HepG2 (cell line): ENCODE measurements at regions not wholly inside any gene's neighbourhood (a gene's known extent, or its start where the extent isn't known, plus 50 kb on each side); places are given as distances from the start of the nearest gene placed in this dataset.

Source experiments
- ATAC-seq: fragments of 200-7000 bp; cut with Tn5 transposase; 3 replicates; pipeline ENCODE4 v1.9.1; 2020; ENCODE audit warnings: mild to moderate bottlenecking, moderate library complexity
- BruUV-seq: library from RNA; stranded (reverse); fragments of 400-500 nt; replicated peaks from 2 replicates; lab custom pipeline; 2021; lab: Mats Ljungman, UMichigan
- CTCF ChIA-PET: fragments of 300-600 bp; formaldehyde crosslinking; extraction: SDS; loops from one replicate; lab custom pipeline; 2021; ENCODE audit warnings: low total read pairs, inconsistent platforms, low intra/inter-chr PET ratio; lab: Yijun Ruan, JAX
- POLR2A ChIA-PET: fragments of 350-600 bp; sonication (Branson Sonifier 250); formaldehyde crosslinking; loops from one replicate; lab custom pipeline; 2020; ENCODE audit warnings: antibody characterized with exemption, inconsistent platforms; lab: Yijun Ruan, JAX
- DNase-seq: peaks from one replicate; pipeline ENCODE4 v3.0.0-alpha.2; 2015; ENCODE audit warnings: low spot score
- FAIRE-seq: peaks from 3 replicates; lab custom pipeline; 2011; peaks lifted over from hg19 to GRCh38; lab: Jason Lieb, UNC
- H2AFZ ChIP-seq: one replicate; pipeline ENCODE4 v1.6.1; 2011; ENCODE audit warnings: low read length, inconsistent platforms
- H3K27ac ChIP-seq: fragments of 300-600 bp; 3 replicates; pipeline ENCODE4 v1.8.0; 2011; ENCODE audit warnings: mixed run types, mild to moderate bottlenecking, mixed read lengths, low read length, inconsistent platforms; ENCODE audit not compliant: insufficient read depth; ENCODE audit errors: extremely low read length
- H3K27me3 ChIP-seq, 2 experiments: fragments of 200-600 bp in 1 of 2; 2 replicates in 1 of 2; 3 replicates in 1 of 2; pipeline versions ENCODE4 v1.6.0 to v1.8.0; 2011; ENCODE audit warnings: low read length in 2 of 2, mild to moderate bottlenecking in 2 of 2, moderate library complexity in 2 of 2, inconsistent platforms in 1 of 2; ENCODE audit not compliant: insufficient read depth in 2 of 2, control insufficient read depth in 1 of 2
- H3K36me3 ChIP-seq, 2 experiments: fragments of 200-600 bp in 1 of 2; replicated peaks in 1 of 2; 2 replicates in 1 of 2; 3 replicates in 1 of 2; pipeline versions ENCODE4 v1.5.1 to v1.8.0; 2011; ENCODE audit warnings: low read length in 2 of 2, inconsistent platforms in 1 of 2; ENCODE audit not compliant: insufficient read depth in 2 of 2, control insufficient read depth in 1 of 2
- H3K4me1 ChIP-seq: 2 replicates; pipeline ENCODE4 v1.5.1; 2012; ENCODE audit warnings: low read length, inconsistent platforms; ENCODE audit not compliant: insufficient read depth
- H3K4me2 ChIP-seq: 2 replicates; pipeline ENCODE4 v1.6.0; 2011; ENCODE audit warnings: low read depth, low read length, inconsistent platforms
- H3K4me3 ChIP-seq, 3 experiments: fragments of 200-600 bp in 1 of 3; sonication (generic), shearing (Covaris generic) in 1 of 3; replicated peaks in 1 of 3; 2 replicates each; pipeline ENCODE4 v1.5.1; 2011 to 2016; ENCODE audit warnings: low read length in 3 of 3, inconsistent platforms in 2 of 3, low read depth in 2 of 3, mild to moderate bottlenecking in 2 of 3, control low read depth in 1 of 3, mixed read lengths in 1 of 3; ENCODE audit not compliant: insufficient read depth in 1 of 3
- H3K79me2 ChIP-seq: one replicate; pipeline ENCODE4 v1.6.1; 2011; ENCODE audit warnings: low read length, inconsistent platforms; ENCODE audit not compliant: insufficient read depth
- H3K9ac ChIP-seq: 2 replicates; pipeline ENCODE4 v1.6.0; 2011; ENCODE audit warnings: mild to moderate bottlenecking, low read depth, low read length, inconsistent platforms; ENCODE audit not compliant: insufficient read depth
- H3K9me3 ChIP-seq: 2 replicates; pipeline ENCODE4 v1.5.1; 2012; ENCODE audit warnings: mild to moderate bottlenecking, low read length
- H4K20me1 ChIP-seq: 2 replicates; pipeline ENCODE4 v1.6.0; 2011; ENCODE audit warnings: inconsistent platforms, mild to moderate bottlenecking, low read length, moderate library complexity; ENCODE audit not compliant: insufficient read depth
- CEBPG ChIP-seq: IDR thresholded peaks from 2 replicates; pipeline ENCODE4 v1.6.1; 2016
- ELF4 ChIP-seq: sonication (generic); formaldehyde crosslinking; IDR thresholded peaks from 2 replicates; pipeline ENCODE4 v1.5.0; 2020; ENCODE audit warnings: missing genetic modification reagents, mild to moderate bottlenecking, moderate library complexity, borderline replicate concordance
- HIC2 ChIP-seq: sonication (generic); formaldehyde crosslinking; IDR thresholded peaks from 2 replicates; pipeline ENCODE4 v1.9.0; 2022; ENCODE audit warnings: low read depth, missing genetic modification reagents
- HMG20B ChIP-seq: conservative IDR thresholded peaks from 2 replicates; pipeline ENCODE4 v1.6.1; 2016; ENCODE audit warnings: missing genetic modification reagents, missing compliant biosample characterization
- HNRNPH1 ChIP-seq: fragments of 200-400 bp; formaldehyde crosslinking; optimal IDR thresholded peaks from 2 replicates; pipeline ENCODE3; 2017; ENCODE audit warnings: mild to moderate bottlenecking, low read depth, low read length
- MXI1 ChIP-seq: IDR thresholded peaks from 3 replicates; pipeline ENCODE4 v1.6.1; 2012; ENCODE audit warnings: low read depth, low read length, inconsistent platforms, borderline replicate concordance
- NCOA1 ChIP-seq: sonication (generic); formaldehyde crosslinking; IDR thresholded peaks from 2 replicates; pipeline ENCODE4 v1.9.0; 2021; ENCODE audit warnings: missing genetic modification reagents
- NFATC3 ChIP-seq: sonication (generic); formaldehyde crosslinking; IDR thresholded peaks from 2 replicates; pipeline ENCODE4 v1.5.1; 2020; ENCODE audit warnings: mild to moderate bottlenecking, missing genetic modification reagents
- ZBTB2 ChIP-seq: sonication (generic); formaldehyde crosslinking; IDR thresholded peaks from 2 replicates; pipeline ENCODE4 v1.8.0; 2022; ENCODE audit warnings: low read depth, missing genetic modification reagents
- ZNF24 ChIP-seq: fragments of 450-650 bp; IDR thresholded peaks from 2 replicates; pipeline ENCODE4 v1.6.1; 2017; ENCODE audit warnings: antibody characterized with exemption, mild to moderate bottlenecking
- ZNF296 ChIP-seq: sonication (generic); formaldehyde crosslinking; conservative IDR thresholded peaks from 2 replicates; pipeline ENCODE4 v1.5.0; 2020; ENCODE audit warnings: mild to moderate bottlenecking, missing genetic modification reagents
- ZNF3 ChIP-seq: IDR thresholded peaks from 2 replicates; pipeline ENCODE4 v1.7.0; 2017; ENCODE audit warnings: inconsistent platforms
- ZNF460 ChIP-seq: sonication (generic); formaldehyde crosslinking; IDR thresholded peaks from 2 replicates; pipeline ENCODE4 v1.5.1; 2020; ENCODE audit warnings: missing genetic modification reagents, mild to moderate bottlenecking, borderline replicate concordance
- ZNF547 ChIP-seq: sonication (generic); formaldehyde crosslinking; IDR thresholded peaks from 2 replicates; pipeline ENCODE4 v1.5.1; 2020; ENCODE audit warnings: mild to moderate bottlenecking, missing genetic modification reagents
- ZNF841 ChIP-seq: sonication (generic); formaldehyde crosslinking; IDR thresholded peaks from 2 replicates; pipeline ENCODE4 v1.8.1; 2023; ENCODE audit warnings: missing genetic modification reagents, borderline replicate concordance
- ZSCAN29 ChIP-seq: sonication (generic); formaldehyde crosslinking; conservative IDR thresholded peaks from 2 replicates; pipeline ENCODE4 v1.4.0; 2020; ENCODE audit warnings: mild to moderate bottlenecking, missing genetic modification reagents
- WGBS: methylation state at CpG from one replicate; pipeline ENCODE4 v1.1.6; 2017; ENCODE audit warnings: low lambda C conversion rate; 5-methylcytosine and 5-hydroxymethylcytosine counted together
- in situ Hi-C: cut with HindIII; loops from 2 replicates; pipeline ENCODE4 v1.10.0; 2017; ENCODE audit warnings: low pct_unique_long_range_greater_than_20kb; ENCODE audit not compliant: extremely low pct_ligation_motif_present
- intact Hi-C: fragments of 100-400 bp; cut with micrococcal nuclease; formaldehyde crosslinking; loops from one replicate; pipeline ENCODE4 v1.10.0; 2022; ENCODE audit not compliant: unreplicated experiment
- TF ChIP-seq, protein P1 (sequence below): sonication (generic); formaldehyde crosslinking; IDR thresholded peaks from 2 replicates; pipeline ENCODE4 v1.4.0; 2020; ENCODE audit warnings: mild to moderate bottlenecking, missing genetic modification reagents
- TF ChIP-seq, protein P2 (sequence below): IDR thresholded peaks from 2 replicates; pipeline ENCODE4 v1.6.1; 2016; ENCODE audit warnings: missing genetic modification reagents, missing compliant biosample characterization

DNA sequence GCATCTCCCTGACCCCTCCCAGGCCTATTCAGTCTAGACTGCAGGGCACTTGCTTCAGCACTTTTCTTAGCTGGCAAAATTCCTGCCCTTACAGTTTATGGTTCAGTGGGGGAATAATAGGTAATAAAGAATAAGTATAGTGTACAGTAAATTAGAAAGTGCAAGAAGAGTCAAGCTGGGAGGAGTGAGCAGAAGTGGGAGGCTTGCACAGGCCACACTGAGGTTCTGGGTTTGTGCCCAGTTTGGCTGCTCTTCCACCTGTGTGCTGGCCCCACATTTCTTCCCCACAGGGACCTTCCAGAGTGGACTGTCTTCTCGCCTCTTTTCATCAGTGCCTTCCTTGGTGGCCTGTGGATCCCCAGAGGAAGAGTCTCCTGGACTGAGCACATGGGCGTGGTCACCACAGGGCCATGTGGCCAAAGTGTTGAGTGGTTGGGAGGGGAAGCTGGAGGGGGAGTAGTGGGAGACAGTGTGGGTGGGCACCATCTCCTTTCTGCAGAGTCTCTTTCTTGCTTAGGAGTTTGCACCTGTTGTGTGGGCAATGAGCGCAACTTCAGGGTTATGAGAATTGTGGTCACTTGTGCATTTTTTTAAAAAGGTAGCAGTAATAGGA lies 128.6 kb upstream of the ZSWIM2 start:
- no peaks in the 10 kb centered on the region for H3K36me3 ChIP-seq
- H3K9me3 ChIP-seq, result no peaks in the 10 kb centered on the region
- peaks cover 0 to 17% of the 10 kb centered on the region in 2 experiments; a peak in 3 of 5 replicates for H3K27me3 ChIP-seq
- CTCF ChIA-PET, result no interaction called here
- DNase-seq (no peak), ATAC-seq (no peak), FAIRE-seq (no peak)
- no peaks in the 10 kb centered on the region for H4K20me1 ChIP-seq
- H3K79me2 ChIP-seq, result no peaks in the 10 kb centered on the region
- no peaks in the 10 kb centered on the region for H3K4me1 ChIP-seq
- no TSS peak for BruUV-seq
- no peak overlapping the region for H3K9ac ChIP-seq
- H2AFZ ChIP-seq, result no peak overlapping the region
- intact Hi-C loops, result no loop called here
- WGBS, result 22% methylated on average over 2 of the region's 3 CpGs
- in situ Hi-C loops, result no loop called here
- H3K4me2 ChIP-seq, result no peak overlapping the region
- POLR2A ChIA-PET, result no interaction called here
- H3K27ac ChIP-seq, result no peak overlapping the region
- no peak overlapping the region for H3K4me3 ChIP-seq
- TF ChIP-seq ZNF841 (CRISPR knock-in tag), result no peak
- no peak for TF ChIP-seq NFATC3 (CRISPR knock-in tag)
- TF ChIP-seq, protein P1, sequence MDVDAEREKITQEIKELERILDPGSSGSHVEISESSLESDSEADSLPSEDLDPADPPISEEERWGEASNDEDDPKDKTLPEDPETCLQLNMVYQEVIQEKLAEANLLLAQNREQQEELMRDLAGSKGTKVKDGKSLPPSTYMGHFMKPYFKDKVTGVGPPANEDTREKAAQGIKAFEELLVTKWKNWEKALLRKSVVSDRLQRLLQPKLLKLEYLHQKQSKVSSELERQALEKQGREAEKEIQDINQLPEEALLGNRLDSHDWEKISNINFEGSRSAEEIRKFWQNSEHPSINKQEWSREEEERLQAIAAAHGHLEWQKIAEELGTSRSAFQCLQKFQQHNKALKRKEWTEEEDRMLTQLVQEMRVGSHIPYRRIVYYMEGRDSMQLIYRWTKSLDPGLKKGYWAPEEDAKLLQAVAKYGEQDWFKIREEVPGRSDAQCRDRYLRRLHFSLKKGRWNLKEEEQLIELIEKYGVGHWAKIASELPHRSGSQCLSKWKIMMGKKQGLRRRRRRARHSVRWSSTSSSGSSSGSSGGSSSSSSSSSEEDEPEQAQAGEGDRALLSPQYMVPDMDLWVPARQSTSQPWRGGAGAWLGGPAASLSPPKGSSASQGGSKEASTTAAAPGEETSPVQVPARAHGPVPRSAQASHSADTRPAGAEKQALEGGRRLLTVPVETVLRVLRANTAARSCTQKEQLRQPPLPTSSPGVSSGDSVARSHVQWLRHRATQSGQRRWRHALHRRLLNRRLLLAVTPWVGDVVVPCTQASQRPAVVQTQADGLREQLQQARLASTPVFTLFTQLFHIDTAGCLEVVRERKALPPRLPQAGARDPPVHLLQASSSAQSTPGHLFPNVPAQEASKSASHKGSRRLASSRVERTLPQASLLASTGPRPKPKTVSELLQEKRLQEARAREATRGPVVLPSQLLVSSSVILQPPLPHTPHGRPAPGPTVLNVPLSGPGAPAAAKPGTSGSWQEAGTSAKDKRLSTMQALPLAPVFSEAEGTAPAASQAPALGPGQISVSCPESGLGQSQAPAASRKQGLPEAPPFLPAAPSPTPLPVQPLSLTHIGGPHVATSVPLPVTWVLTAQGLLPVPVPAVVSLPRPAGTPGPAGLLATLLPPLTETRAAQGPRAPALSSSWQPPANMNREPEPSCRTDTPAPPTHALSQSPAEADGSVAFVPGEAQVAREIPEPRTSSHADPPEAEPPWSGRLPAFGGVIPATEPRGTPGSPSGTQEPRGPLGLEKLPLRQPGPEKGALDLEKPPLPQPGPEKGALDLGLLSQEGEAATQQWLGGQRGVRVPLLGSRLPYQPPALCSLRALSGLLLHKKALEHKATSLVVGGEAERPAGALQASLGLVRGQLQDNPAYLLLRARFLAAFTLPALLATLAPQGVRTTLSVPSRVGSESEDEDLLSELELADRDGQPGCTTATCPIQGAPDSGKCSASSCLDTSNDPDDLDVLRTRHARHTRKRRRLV (CRISPR knock-in tag), result no peak
- TF ChIP-seq HNRNPH1, result no peak
- TF ChIP-seq, protein P2, sequence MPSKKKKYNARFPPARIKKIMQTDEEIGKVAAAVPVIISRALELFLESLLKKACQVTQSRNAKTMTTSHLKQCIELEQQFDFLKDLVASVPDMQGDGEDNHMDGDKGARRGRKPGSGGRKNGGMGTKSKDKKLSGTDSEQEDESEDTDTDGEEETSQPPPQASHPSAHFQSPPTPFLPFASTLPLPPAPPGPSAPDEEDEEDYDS (CRISPR knock-in tag), result no peak
- no peak for TF ChIP-seq ZNF460 (CRISPR knock-in tag)
- no peak for TF ChIP-seq ZNF547
- no peak for TF ChIP-seq ZNF24
- no peak for TF ChIP-seq ZNF296 (CRISPR knock-in tag)
- TF ChIP-seq ELF4 (CRISPR knock-in tag), result no peak
- no peak for TF ChIP-seq HMG20B (CRISPR knock-in tag)
- TF ChIP-seq ZNF3, result no peak
- no peak for TF ChIP-seq ZSCAN29 (CRISPR knock-in tag)
- no peak for TF ChIP-seq ZBTB2 (CRISPR knock-in tag)
- TF ChIP-seq CEBPG, result no peak
- TF ChIP-seq NCOA1 (CRISPR knock-in tag), result no peak
- TF ChIP-seq HIC2 (CRISPR knock-in tag), result no peak
- TF ChIP-seq MXI1, result no peak
